Kidney (tissue), 13 donors: ENCODE measurements at regions not wholly inside any gene's neighbourhood (a gene's known extent, or its start where the extent isn't known, plus 50 kb on each side); places are given as distances from the start of the nearest gene placed in this dataset.

Source experiments
- DNase-seq, 5 donors: peaks; one replicate each; pipeline ENCODE4 v3.0.0-alpha.2; 2013 to 2020
- FAIRE-seq: peaks from 2 replicates; lab custom pipeline; 2012; peaks lifted over from hg19 to GRCh38; lab: Jason Lieb, UNC
- H3K27ac ChIP-seq, 2 donors: one replicate each; pipeline ENCODE4 v1.7.0; 2013; ENCODE audit warnings: low read depth in 2 of 2, low read length in 2 of 2, inconsistent platforms in 1 of 2
- H3K27me3 ChIP-seq: one replicate; pipeline ENCODE4 v1.7.1; 2013; ENCODE audit warnings: low read length, inconsistent platforms; ENCODE audit not compliant: control insufficient read depth, insufficient read depth
- H3K36me3 ChIP-seq, 3 donors: one replicate each; pipeline versions ENCODE4 v1.7.0 to v1.7.1; 2013; ENCODE audit warnings: low read length in 3 of 3, control low read depth in 1 of 3, inconsistent platforms in 1 of 3; ENCODE audit not compliant: insufficient read depth in 3 of 3, control insufficient read depth in 2 of 3
- H3K4me1 ChIP-seq, 3 donors: one replicate each; pipeline versions ENCODE4 v1.7.0 to v1.7.1; 2013; ENCODE audit warnings: low read length in 3 of 3, inconsistent platforms in 1 of 3, low read depth in 1 of 3; ENCODE audit not compliant: control insufficient read depth in 2 of 3, insufficient read depth in 2 of 3
- H3K4me3 ChIP-seq, 3 donors: one replicate each; pipeline versions ENCODE4 v1.7.0 to v1.8.1; 2013; ENCODE audit warnings: low read length in 3 of 3, control low read depth in 1 of 3, inconsistent platforms in 1 of 3
- H3K9ac ChIP-seq, 3 donors: one replicate each; pipeline versions ENCODE4 v1.7.0 to v1.7.1; 2013; ENCODE audit warnings: low read length in 3 of 3, control low read depth in 1 of 3, inconsistent platforms in 1 of 3
- H3K9me3 ChIP-seq, 3 donors: one replicate each; pipeline versions ENCODE4 v1.7.0 to v1.7.1; 2013; ENCODE audit warnings: low read length in 3 of 3, control low read depth in 1 of 3, inconsistent platforms in 1 of 3; ENCODE audit not compliant: control insufficient read depth in 2 of 3, insufficient read depth in 1 of 3
- intact Hi-C: fragments of 100-400 bp; cut with DNase I; formaldehyde crosslinking; loops from one replicate; pipeline ENCODE4 v1.11.1; 2022
- TF ChIP-seq, protein P1 (sequence below): IDR thresholded peaks from 3 replicates; pipeline ENCODE4 v1.5.1; 2012; ENCODE audit warnings: mild to moderate bottlenecking, moderate library complexity, borderline replicate concordance; ENCODE audit not compliant: insufficient read depth; ENCODE audit errors: extremely low read depth
- donor health status: control.
- donor health status: control.
- donor health status: control.
- donor health status: control.
- donor health status: control.
- donor health status: DM: yes; HTN: yes; CAD: no.
- donor health status: Normal renal cell carcinoma (clear cell type).

DNA sequence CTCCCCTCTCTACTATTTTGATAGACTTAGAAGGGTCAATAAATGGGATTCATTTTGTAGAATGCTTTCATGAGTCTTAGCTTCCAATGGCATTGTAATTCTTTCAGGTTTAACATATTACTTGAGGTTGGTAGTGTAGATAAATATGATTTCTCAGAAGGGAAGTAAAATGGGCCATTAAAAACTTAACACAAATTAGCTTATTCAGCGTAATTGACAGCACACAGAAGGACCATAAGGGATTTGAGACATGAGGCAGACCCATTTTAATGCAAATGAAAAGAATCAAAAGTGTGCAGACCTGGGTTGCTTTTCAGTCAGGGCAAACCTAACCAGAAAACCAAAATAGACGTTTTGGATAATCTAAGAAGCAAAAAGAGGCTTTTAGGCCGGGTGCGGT, 156.6 kb upstream of the CNTNAP2 start:
- no peak for FAIRE-seq

DNA sequence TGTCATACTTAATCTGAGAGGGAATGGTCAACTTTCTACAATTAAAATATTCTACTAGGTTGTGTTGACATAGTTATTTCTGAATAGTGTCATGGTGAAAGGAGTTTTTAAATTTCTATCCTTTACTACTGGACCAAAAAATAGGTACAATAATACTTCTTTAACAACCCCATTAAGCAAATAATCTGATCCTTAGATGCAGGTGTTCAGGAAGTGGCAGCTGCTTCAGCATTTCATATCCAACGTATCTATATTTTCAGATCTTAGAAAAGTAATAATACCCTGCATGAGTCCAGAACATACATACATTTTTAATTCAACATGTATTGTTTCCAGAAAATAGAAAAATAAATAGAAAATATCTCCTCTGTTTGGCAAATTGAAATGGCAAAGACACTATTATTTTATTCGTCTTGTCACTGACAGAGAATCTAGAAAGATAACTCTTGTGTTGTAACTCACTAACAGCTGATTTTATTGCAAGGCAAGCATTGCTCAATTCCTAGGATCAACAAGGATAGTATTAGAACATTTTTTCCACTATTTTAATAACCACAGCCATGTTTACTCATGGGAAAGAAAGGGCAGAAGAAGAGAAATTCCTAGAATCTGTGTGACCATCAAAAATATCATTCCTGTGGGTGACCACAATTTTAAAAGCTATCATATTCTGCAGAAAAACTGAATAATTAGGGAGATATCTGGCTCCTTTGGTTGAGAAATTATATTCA, 159.3 kb upstream of the CNTNAP2 start:
- TF ChIP-seq, protein P1, sequence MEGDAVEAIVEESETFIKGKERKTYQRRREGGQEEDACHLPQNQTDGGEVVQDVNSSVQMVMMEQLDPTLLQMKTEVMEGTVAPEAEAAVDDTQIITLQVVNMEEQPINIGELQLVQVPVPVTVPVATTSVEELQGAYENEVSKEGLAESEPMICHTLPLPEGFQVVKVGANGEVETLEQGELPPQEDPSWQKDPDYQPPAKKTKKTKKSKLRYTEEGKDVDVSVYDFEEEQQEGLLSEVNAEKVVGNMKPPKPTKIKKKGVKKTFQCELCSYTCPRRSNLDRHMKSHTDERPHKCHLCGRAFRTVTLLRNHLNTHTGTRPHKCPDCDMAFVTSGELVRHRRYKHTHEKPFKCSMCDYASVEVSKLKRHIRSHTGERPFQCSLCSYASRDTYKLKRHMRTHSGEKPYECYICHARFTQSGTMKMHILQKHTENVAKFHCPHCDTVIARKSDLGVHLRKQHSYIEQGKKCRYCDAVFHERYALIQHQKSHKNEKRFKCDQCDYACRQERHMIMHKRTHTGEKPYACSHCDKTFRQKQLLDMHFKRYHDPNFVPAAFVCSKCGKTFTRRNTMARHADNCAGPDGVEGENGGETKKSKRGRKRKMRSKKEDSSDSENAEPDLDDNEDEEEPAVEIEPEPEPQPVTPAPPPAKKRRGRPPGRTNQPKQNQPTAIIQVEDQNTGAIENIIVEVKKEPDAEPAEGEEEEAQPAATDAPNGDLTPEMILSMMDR = no peak
- intact Hi-C loops = no loop called here
- Histone ChIP-seq H3K36me3 (no peaks in the 10 kb centered on the region), H3K9me3 (no peaks in the 10 kb centered on the region), H3K4me1 (no peaks in the 10 kb centered on the region), H3K9ac (no peak overlapping the region), H3K27me3 (no peaks in the 10 kb centered on the region), H3K4me3 (no peak overlapping the region), H3K27ac (no peak overlapping the region)
- FAIRE-seq (no peak), DNase-seq (no peak)

More for the DNA sequence above, 156.6 kb upstream of the CNTNAP2 start:
- no peaks in the 10 kb centered on the region for H3K27me3 ChIP-seq
- TF ChIP-seq, protein P1 = no peak
- no peaks in the 10 kb centered on the region for H3K4me1 ChIP-seq
- no peak for DNase-seq
- H3K36me3 ChIP-seq = no peaks in the 10 kb centered on the region
- H3K4me3 ChIP-seq = no peak overlapping the region
- H3K9me3 ChIP-seq = no peaks in the 10 kb centered on the region
- no peak overlapping the region for H3K27ac ChIP-seq
- intact Hi-C loops = no loop called here
- H3K9ac ChIP-seq = no peak overlapping the region

DNA sequence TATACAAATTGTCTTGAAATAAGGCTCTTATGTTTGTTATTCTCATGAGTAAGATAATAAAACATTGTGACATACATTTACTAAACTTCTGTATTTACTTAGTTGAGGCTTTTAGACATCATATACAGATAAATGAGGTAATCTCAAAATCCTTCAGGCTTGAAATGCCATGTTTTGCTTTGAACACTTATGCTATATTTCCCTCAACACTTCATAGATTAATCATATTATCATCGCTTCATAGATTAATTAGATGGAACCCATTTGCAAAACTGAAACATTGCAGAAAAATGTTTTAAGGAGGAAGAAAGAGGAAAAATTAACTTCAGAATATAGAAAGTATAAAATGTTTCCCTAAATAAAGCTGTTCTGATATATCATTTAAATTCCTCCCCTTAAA, 165.0 kb upstream of the CNTNAP2 start:
- H3K9me3 ChIP-seq = no peaks in the 10 kb centered on the region
- H3K4me3 ChIP-seq = no peak overlapping the region
- H3K4me1 ChIP-seq = no peaks in the 10 kb centered on the region
- FAIRE-seq (no peak), DNase-seq (no peak)
- TF ChIP-seq, protein P1 = no peak
- H3K9ac ChIP-seq = no peak overlapping the region
- H3K27ac ChIP-seq = no peak overlapping the region
- intact Hi-C loops = no loop called here
- H3K36me3 ChIP-seq = no peaks in the 10 kb centered on the region
- H3K27me3 ChIP-seq = no peaks in the 10 kb centered on the region
